Naive thymus-derived CD4-positive, alpha-beta T cell (primary cell): ENCODE measurements at regions not wholly inside any gene's neighbourhood (a gene's known extent, or its start where the extent isn't known, plus 50 kb on each side); places are given as distances from the start of the nearest gene placed in this dataset.

ENCODE experiments used
- ATAC-seq: fragments of 150-1000 bp; cut with Tn5 transposase; 2 replicates; pipeline ENCODE4 v1.10.0; 2021; ENCODE audit warnings: mild to moderate bottlenecking, moderate library complexity
- CTCF ChIA-PET: fragments of 350-600 bp; sonication (Branson Sonifier 250); formaldehyde crosslinking; loops from one replicate; lab custom pipeline; 2021; ENCODE audit warnings: antibody characterized with exemption; lab: Charles Lee
- POLR2A ChIA-PET: fragments of 350-600 bp; sonication (Branson Sonifier 250); formaldehyde crosslinking; loops from one replicate; lab custom pipeline; 2021; ENCODE audit warnings: antibody characterized with exemption, inconsistent platforms; lab: Charles Lee
- DNase-seq, 9 donors: peaks; one replicate each; pipeline versions ENCODE4 v3.0.0 to v3.0.0-alpha.2; 2020 to 2022; ENCODE audit warnings: mixed read lengths in 1 of 9
- H3K27ac ChIP-seq: one replicate; pipeline ENCODE4 v1.7.0; 2013; ENCODE audit warnings: mild to moderate bottlenecking, low read depth, low read length, moderate library complexity
- H3K27me3 ChIP-seq, 2 donors: one replicate each; pipeline ENCODE4 v1.7.0; 2013; ENCODE audit warnings: low read length in 2 of 2, mild to moderate bottlenecking in 2 of 2, moderate library complexity in 2 of 2; ENCODE audit not compliant: control insufficient read depth in 2 of 2, insufficient read depth in 2 of 2
- H3K36me3 ChIP-seq, 3 experiments: 1 replicate in 2 of 3; 2 replicates in 1 of 3; pipeline ENCODE4 v1.7.0; 2013; ENCODE audit warnings: low read length in 3 of 3, mild to moderate bottlenecking in 3 of 3, moderate library complexity in 1 of 3; ENCODE audit not compliant: insufficient read depth in 3 of 3, control insufficient read depth in 2 of 3
- H3K4me1 ChIP-seq, 2 donors: one replicate each; pipeline ENCODE4 v1.7.0; 2013; ENCODE audit warnings: low read length in 2 of 2, mild to moderate bottlenecking in 2 of 2, moderate library complexity in 1 of 2; ENCODE audit not compliant: control insufficient read depth in 2 of 2, insufficient read depth in 2 of 2
- H3K4me3 ChIP-seq: 2 replicates; pipeline ENCODE4 v1.7.0; 2013; ENCODE audit warnings: mild to moderate bottlenecking, low read length
- H3K9me3 ChIP-seq, 3 experiments: 1 replicate in 2 of 3; 2 replicates in 1 of 3; pipeline ENCODE4 v1.7.0; 2013; ENCODE audit warnings: low read length in 3 of 3; ENCODE audit not compliant: control insufficient read depth in 2 of 3
- H3K27ac Mint-ChIP-seq, 9 donors: one replicate each; pipeline ENCODE4 v1.8.0; 2020 to 2022; ENCODE audit warnings: mixed read lengths in 9 of 9, mild to moderate bottlenecking in 8 of 9, moderate library complexity in 5 of 9, inconsistent platforms in 2 of 9
- H3K27me3 Mint-ChIP-seq, 5 donors: one replicate each; pipeline ENCODE4 v1.8.0; 2021 to 2022; ENCODE audit warnings: mixed read lengths in 5 of 5, mild to moderate bottlenecking in 1 of 5
- H3K36me3 Mint-ChIP-seq, 5 donors: one replicate each; pipeline ENCODE4 v1.8.0; 2020 to 2022; ENCODE audit warnings: mixed read lengths in 5 of 5, mild to moderate bottlenecking in 3 of 5, inconsistent platforms in 1 of 5
- H3K4me1 Mint-ChIP-seq, 7 donors: one replicate each; pipeline ENCODE4 v1.8.0; 2020 to 2022; ENCODE audit warnings: mixed read lengths in 7 of 7, mild to moderate bottlenecking in 3 of 7, inconsistent platforms in 1 of 7
- H3K4me3 Mint-ChIP-seq, 10 donors: one replicate each; pipeline ENCODE4 v1.8.0; 2020 to 2022; ENCODE audit warnings: mild to moderate bottlenecking in 10 of 10, mixed read lengths in 10 of 10, moderate library complexity in 6 of 10, inconsistent platforms in 2 of 10
- H3K9me3 Mint-ChIP-seq, 11 donors: one replicate each; pipeline ENCODE4 v1.8.0; 2020 to 2022; ENCODE audit warnings: mixed read lengths in 11 of 11, mild to moderate bottlenecking in 4 of 11, inconsistent platforms in 1 of 11, moderate library complexity in 1 of 11
- intact Hi-C, 2 donors: fragments of 100-400 bp; cut with micrococcal nuclease; formaldehyde crosslinking; loops; one replicate each; pipeline ENCODE4 v1.15.1; 2023

DNA sequence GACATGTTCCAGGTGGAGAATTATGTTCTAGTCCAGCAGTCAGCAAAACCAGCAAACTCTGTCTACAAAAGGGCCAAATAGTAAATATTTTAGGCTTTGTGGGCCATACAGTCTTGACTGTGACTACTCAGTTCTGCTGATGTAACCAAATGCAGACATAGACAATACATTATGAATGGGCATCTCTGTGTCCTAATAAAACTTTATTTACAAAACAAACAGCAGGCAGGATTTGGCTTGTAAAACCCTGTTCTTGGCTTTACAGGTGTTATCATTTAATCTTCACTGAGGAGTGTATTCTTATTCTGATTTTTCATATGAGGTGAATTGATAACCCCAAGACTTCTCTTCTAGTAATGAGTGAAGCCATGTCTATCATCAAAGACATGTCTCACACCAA lies 278.6 kb downstream of the DUSP6 start:
- no peak overlapping the region for H3K4me3 ChIP-seq
- H3K9me3 ChIP-seq: no peaks in the 10 kb centered on the region
- H3K27ac ChIP-seq: no peak overlapping the region
- Mint-ChIP-seq H3K36me3 (peaks cover 0 to 8% (median 0%) of the 10 kb centered on the region in 5 donors), H3K27me3 (no peaks in the 10 kb centered on the region), H3K4me3 (no peak overlapping the region), H3K9me3 (peaks cover 0 to 9% (median 0%) of the 10 kb centered on the region in 11 donors), H3K27ac (no peak overlapping the region), H3K4me1 (peaks cover 0 to 11% (median 0%) of the 10 kb centered on the region in 7 donors)
- H3K27me3 ChIP-seq: no peaks in the 10 kb centered on the region
- intact Hi-C loops: no loop called here
- DNase-seq (no peak), ATAC-seq (no peak)
- H3K4me1 ChIP-seq: no peaks in the 10 kb centered on the region
- ChIA-PET CTCF (no interaction called here), POLR2A (no interaction called here)
- H3K36me3 ChIP-seq: no peaks in the 10 kb centered on the region

DNA sequence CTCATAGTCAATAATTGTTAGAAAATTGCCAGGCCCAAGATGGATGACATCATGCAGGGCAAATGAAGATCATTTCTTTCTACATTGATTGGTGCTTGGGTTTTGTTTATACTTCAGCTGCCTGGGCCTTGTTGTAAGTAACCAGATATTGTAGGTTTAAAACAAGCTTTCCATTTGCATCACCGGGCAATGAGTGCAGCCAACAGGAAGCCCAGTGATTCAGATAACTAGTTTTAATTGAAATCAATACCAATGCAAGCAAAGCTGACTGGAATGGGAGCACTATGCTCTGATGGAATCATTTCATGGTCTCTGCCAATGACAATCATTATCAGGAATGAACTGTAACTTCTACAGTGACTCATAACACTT lies 279.3 kb downstream of the DUSP6 start:
- Histone ChIP-seq H3K27ac (no peak overlapping the region), H3K36me3 (no peaks in the 10 kb centered on the region), H3K27me3 (no peaks in the 10 kb centered on the region), H3K9me3 (no peaks in the 10 kb centered on the region), H3K4me3 (no peak overlapping the region), H3K4me1 (no peaks in the 10 kb centered on the region)
- H3K4me3 Mint-ChIP-seq: no peak overlapping the region
- H3K36me3 Mint-ChIP-seq: peaks cover 0 to 11% (median 0%) of the 10 kb centered on the region in 5 donors
- peaks cover 0 to 11% (median 0%) of the 10 kb centered on the region in 7 donors for H3K4me1 Mint-ChIP-seq
- no peak overlapping the region for H3K27ac Mint-ChIP-seq
- intact Hi-C loops: no loop called here
- no peak for DNase-seq
- peaks cover 0 to 9% (median 0%) of the 10 kb centered on the region in 11 donors for H3K9me3 Mint-ChIP-seq
- ChIA-PET CTCF (no interaction called here), POLR2A (no interaction called here)
- no peaks in the 10 kb centered on the region for H3K27me3 Mint-ChIP-seq
- no peak for ATAC-seq

DNA sequence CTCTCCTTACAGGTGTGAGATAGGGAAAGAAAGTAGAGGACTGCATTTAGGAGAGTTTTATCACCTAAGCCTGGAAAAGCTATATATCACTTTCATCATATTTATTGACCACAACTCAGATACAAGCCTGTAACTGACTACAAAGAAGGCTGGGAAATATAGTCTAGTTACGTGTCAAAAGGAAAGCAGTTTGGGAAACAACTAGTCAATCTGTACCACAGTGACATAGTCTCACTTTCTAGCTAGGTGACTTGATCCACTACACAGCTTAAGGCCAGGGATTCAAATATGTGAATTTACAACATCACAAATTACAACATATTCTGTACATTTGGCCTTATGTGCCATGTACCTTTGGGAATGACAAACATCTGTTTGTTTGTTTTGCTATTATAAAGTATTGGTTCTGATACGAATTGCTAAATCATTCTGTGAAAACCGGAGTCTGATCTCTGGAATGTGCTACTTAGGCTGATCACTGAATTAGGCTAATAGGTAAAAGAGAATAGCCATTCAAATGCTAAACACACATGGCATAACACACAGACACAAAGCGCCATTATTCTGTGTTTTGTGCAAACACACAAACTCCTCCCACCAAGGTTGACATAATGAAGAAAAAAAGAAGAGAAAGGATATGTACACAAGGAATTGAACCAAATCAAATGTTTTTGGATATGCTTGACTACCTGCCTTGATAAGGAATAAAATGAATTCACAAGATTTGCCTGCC lies 279.8 kb downstream of the DUSP6 start:
- no peak overlapping the region for H3K27ac ChIP-seq
- ATAC-seq (no peak), DNase-seq (no peak)
- no peaks in the 10 kb centered on the region for H3K36me3 ChIP-seq
- H3K27me3 Mint-ChIP-seq: no peaks in the 10 kb centered on the region
- H3K9me3 Mint-ChIP-seq: peaks cover 0 to 7% (median 0%) of the 10 kb centered on the region in 11 donors
- CTCF ChIA-PET: no interaction called here
- intact Hi-C loops: no loop called here
- no peaks in the 10 kb centered on the region for H3K27me3 ChIP-seq
- no peak overlapping the region for H3K4me3 Mint-ChIP-seq
- POLR2A ChIA-PET: no interaction called here
- peaks cover 0 to 11% (median 0%) of the 10 kb centered on the region in 7 donors for H3K4me1 Mint-ChIP-seq
- peaks cover 0 to 11% (median 0%) of the 10 kb centered on the region in 5 donors for H3K36me3 Mint-ChIP-seq
- no peaks in the 10 kb centered on the region for H3K4me1 ChIP-seq
- no peaks in the 10 kb centered on the region for H3K9me3 ChIP-seq
- H3K27ac Mint-ChIP-seq: no peak overlapping the region
- H3K4me3 ChIP-seq: no peak overlapping the region

DNA sequence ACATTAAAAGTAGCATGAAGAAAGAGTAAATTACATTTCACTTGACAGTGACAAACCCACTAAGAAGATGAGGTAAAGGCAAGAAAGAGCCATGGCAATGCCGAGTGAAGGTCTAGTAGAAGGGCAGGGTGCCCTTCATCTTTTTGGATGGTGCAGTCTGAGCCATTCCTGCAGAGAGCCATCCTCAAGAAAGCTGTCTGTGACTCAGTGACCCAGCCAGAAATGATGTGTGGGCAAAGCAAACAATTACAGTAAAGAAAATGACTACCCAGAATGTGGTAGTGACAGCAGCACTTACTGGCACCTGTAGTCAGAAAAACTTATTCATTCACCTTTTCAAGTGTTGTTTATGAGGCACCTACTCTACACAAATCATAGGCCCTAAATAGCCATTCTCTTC lies 281.7 kb downstream of the DUSP6 start:
- POLR2A ChIA-PET: no interaction called here
- H3K27ac ChIP-seq: no peak overlapping the region

DNA sequence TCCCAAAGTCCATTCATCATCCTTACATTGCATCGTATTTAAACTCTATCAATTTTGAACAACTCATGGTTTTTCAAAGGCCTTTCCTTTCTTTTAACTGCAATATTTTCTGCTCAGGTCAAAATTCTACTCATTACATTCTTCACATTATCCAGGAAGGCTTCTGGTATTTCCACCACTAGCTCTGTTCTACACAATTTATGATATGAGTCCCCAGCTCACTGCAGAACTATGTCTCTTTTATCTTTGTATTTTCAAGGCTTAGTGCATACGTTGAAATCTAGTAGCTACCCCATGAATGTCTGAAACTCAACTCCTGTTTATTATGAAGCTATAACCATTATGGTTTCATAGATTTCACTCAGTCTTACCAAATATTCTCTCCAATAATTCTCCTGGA lies 282.9 kb downstream of the DUSP6 start:
- no peak for ATAC-seq
- intact Hi-C loops: no loop called here
- CTCF ChIA-PET: no interaction called here
- Mint-ChIP-seq H3K4me1 (peaks cover 0 to 11% (median 0%) of the 10 kb centered on the region in 7 donors), H3K4me3 (no peak overlapping the region), H3K9me3 (peaks cover 0 to 4% (median 0%) of the 10 kb centered on the region in 11 donors), H3K27me3 (peaks cover 0 to 4% (median 0%) of the 10 kb centered on the region in 5 donors), H3K36me3 (peaks cover 0 to 12% (median 0%) of the 10 kb centered on the region in 5 donors), H3K27ac (no peak overlapping the region)
- Histone ChIP-seq H3K27me3 (no peaks in the 10 kb centered on the region), H3K4me1 (no peaks in the 10 kb centered on the region), H3K9me3 (no peaks in the 10 kb centered on the region), H3K36me3 (no peaks in the 10 kb centered on the region), H3K4me3 (no peak overlapping the region), H3K27ac (no peak overlapping the region)
- no peak for DNase-seq
- POLR2A ChIA-PET: no interaction called here

More for the DNA sequence above, 281.7 kb downstream of the DUSP6 start:
- H3K27me3 Mint-ChIP-seq: no peaks in the 10 kb centered on the region
- CTCF ChIA-PET: no interaction called here
- no peak overlapping the region for H3K27ac Mint-ChIP-seq
- H3K36me3 Mint-ChIP-seq: peaks cover 0 to 14% (median 0%) of the 10 kb centered on the region in 5 donors
- Histone ChIP-seq H3K4me3 (no peak overlapping the region), H3K9me3 (no peaks in the 10 kb centered on the region), H3K36me3 (no peaks in the 10 kb centered on the region), H3K27me3 (no peaks in the 10 kb centered on the region), H3K4me1 (no peaks in the 10 kb centered on the region)
- peaks cover 0 to 11% (median 0%) of the 10 kb centered on the region in 7 donors for H3K4me1 Mint-ChIP-seq
- no peak for ATAC-seq
- no peak for DNase-seq
- intact Hi-C loops: no loop called here
- H3K9me3 Mint-ChIP-seq: peaks cover 0 to 7% (median 0%) of the 10 kb centered on the region in 11 donors
- no peak overlapping the region for H3K4me3 Mint-ChIP-seq

DNA sequence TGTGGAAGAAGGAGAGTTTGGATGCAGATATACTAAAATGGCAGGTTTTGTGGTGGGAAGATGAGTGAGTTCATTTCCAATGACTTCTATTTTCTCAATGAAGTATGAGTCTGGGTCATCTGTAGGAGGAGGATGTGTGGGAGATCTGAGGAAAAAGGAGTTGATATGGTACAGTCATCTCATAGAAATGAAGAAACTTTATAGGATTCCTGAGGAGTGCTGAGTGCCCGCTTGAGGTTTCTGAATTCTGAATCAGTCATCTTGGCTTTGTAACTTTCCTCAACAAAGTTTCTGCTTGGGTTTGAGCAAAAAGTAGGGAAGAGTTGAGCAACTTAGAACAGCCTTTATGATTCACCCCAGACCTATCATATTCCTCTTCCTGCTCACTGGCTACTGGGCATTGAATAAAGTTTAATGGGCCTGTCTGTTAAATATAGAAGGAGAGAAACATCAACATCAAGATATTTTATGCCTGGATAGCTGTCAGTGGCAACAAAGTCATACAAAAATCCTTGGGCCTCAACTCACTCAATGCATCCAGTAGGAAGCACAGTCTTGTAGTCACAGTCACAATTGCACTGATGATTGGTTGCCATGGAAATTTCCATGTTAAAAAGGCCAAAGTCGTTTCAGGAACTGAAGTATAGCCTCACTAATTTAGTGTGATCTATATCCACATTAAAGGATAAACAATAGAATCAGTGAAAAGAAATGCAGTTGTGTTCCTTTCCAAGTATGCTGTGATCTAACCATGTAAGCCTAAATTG lies 284.7 kb downstream of the DUSP6 start:
- Mint-ChIP-seq H3K4me3 (no peak overlapping the region), H3K27me3 (peaks cover 0 to 4% (median 0%) of the 10 kb centered on the region in 5 donors), H3K4me1 (peaks cover 0 to 7% (median 0%) of the 10 kb centered on the region in 7 donors), H3K36me3 (peaks cover 0 to 8% (median 0%) of the 10 kb centered on the region in 5 donors), H3K9me3 (peaks cover 0 to 2% (median 0%) of the 10 kb centered on the region in 11 donors), H3K27ac (no peak overlapping the region)
- ChIA-PET CTCF (no interaction called here), POLR2A (no interaction called here)
- H3K4me1 ChIP-seq: no peaks in the 10 kb centered on the region
- no peaks in the 10 kb centered on the region for H3K9me3 ChIP-seq
- no peak overlapping the region for H3K27ac ChIP-seq
- H3K27me3 ChIP-seq: no peaks in the 10 kb centered on the region
- no peak for ATAC-seq
- intact Hi-C loops: no loop called here
- DNase-seq: no peak
- no peak overlapping the region for H3K4me3 ChIP-seq
- H3K36me3 ChIP-seq: no peaks in the 10 kb centered on the region
